ENCODE measurements at regions not wholly inside any gene's neighbourhood (a gene's known extent, or its start where the extent isn't known, plus 50 kb on each side); places are given as distances from the start of the nearest gene placed in this dataset.

DNA sequence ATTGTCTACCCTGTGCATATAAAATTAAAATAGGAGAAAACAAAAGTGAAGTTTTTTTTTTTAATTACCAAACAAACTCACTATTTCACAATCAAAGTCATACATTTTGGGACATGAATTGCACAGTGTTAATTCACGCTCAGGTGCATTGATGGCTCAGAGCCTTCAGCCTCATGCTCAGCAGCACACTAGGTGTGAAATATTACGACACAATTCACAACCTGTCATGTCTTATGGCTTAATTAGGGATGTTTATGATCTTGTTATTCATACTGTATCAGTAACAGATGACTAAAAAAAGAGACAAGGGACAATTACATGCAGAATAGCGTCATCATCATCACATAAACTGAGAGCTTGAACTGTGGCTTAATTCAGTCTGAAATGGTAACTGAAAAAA is 2005.5 kb upstream of the PCDH20 start (continued):
- TF ChIP-seq, protein P1, sequence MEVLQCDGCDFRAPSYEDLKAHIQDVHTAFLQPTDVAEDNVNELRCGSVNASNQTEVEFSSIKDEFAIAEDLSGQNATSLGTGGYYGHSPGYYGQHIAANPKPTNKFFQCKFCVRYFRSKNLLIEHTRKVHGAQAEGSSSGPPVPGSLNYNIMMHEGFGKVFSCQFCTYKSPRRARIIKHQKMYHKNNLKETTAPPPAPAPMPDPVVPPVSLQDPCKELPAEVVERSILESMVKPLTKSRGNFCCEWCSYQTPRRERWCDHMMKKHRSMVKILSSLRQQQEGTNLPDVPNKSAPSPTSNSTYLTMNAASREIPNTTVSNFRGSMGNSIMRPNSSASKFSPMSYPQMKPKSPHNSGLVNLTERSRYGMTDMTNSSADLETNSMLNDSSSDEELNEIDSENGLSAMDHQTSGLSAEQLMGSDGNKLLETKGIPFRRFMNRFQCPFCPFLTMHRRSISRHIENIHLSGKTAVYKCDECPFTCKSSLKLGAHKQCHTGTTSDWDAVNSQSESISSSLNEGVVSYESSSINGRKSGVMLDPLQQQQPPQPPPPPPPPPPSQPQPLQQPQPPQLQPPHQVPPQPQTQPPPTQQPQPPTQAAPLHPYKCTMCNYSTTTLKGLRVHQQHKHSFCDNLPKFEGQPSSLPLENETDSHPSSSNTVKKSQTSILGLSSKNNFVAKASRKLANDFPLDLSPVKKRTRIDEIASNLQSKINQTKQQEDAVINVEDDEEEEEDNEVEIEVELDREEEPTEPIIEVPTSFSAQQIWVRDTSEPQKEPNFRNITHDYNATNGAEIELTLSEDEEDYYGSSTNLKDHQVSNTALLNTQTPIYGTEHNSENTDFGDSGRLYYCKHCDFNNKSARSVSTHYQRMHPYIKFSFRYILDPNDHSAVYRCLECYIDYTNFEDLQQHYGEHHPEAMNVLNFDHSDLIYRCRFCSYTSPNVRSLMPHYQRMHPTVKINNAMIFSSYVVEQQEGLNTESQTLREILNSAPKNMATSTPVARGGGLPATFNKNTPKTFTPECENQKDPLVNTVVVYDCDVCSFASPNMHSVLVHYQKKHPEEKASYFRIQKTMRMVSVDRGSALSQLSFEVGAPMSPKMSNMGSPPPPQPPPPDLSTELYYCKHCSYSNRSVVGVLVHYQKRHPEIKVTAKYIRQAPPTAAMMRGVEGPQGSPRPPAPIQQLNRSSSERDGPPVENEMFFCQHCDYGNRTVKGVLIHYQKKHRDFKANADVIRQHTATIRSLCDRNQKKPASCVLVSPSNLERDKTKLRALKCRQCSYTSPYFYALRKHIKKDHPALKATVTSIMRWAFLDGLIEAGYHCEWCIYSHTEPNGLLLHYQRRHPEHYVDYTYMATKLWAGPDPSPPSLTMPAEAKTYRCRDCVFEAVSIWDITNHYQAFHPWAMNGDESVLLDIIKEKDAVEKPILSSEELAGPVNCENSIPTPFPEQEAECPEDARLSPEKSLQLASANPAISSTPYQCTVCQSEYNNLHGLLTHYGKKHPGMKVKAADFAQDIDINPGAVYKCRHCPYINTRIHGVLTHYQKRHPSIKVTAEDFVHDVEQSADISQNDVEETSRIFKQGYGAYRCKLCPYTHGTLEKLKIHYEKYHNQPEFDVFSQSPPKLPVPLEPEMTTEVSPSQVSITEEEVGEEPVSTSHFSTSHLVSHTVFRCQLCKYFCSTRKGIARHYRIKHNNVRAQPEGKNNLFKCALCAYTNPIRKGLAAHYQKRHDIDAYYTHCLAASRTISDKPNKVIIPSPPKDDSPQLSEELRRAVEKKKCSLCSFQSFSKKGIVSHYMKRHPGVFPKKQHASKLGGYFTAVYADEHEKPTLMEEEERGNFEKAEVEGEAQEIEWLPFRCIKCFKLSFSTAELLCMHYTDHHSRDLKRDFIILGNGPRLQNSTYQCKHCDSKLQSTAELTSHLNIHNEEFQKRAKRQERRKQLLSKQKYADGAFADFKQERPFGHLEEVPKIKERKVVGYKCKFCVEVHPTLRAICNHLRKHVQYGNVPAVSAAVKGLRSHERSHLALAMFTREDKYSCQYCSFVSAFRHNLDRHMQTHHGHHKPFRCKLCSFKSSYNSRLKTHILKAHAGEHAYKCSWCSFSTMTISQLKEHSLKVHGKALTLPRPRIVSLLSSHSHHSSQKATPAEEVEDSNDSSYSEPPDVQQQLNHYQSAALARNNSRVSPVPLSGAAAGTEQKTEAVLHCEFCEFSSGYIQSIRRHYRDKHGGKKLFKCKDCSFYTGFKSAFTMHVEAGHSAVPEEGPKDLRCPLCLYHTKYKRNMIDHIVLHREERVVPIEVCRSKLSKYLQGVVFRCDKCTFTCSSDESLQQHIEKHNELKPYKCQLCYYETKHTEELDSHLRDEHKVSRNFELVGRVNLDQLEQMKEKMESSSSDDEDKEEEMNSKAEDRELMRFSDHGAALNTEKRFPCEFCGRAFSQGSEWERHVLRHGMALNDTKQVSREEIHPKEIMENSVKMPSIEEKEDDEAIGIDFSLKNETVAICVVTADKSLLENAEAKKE (CRISPR knock-in tag; IDR thresholded peaks at IDR 0.05) = no peak
- TF ChIP-seq ZNF114 (CRISPR knock-in tag; IDR thresholded peaks at IDR 0.05) = no peak
- TF ChIP-seq EZH2phosphoT487 (IDR thresholded peaks at IDR 0.05; ENCODE audit: unreplicated experiment) = no peak
- TF ChIP-seq NANOG (IDR thresholded peaks at IDR 0.05; ENCODE audit: borderline replicate concordance) = no peak
- no peak for TF ChIP-seq EZH2 (IDR thresholded peaks at IDR 0.05; ENCODE audit: low read depth, unreplicated experiment)
- TF ChIP-seq POLR2AphosphoS5 (IDR thresholded peaks at IDR 0.05; ENCODE audit: low read depth) = no peak
- TF ChIP-seq, protein P2, sequence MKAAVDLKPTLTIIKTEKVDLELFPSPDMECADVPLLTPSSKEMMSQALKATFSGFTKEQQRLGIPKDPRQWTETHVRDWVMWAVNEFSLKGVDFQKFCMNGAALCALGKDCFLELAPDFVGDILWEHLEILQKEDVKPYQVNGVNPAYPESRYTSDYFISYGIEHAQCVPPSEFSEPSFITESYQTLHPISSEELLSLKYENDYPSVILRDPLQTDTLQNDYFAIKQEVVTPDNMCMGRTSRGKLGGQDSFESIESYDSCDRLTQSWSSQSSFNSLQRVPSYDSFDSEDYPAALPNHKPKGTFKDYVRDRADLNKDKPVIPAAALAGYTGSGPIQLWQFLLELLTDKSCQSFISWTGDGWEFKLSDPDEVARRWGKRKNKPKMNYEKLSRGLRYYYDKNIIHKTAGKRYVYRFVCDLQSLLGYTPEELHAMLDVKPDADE (IDR thresholded peaks at IDR 0.05) = no peak
- TF ChIP-seq JUNB (IDR thresholded peaks at IDR 0.05; ENCODE audit: unreplicated experiment) = no peak
- TF ChIP-seq ZNF331 (CRISPR knock-in tag; IDR thresholded peaks at IDR 0.05; ENCODE audit: low read depth) = no peak
- TF ChIP-seq, protein P3, sequence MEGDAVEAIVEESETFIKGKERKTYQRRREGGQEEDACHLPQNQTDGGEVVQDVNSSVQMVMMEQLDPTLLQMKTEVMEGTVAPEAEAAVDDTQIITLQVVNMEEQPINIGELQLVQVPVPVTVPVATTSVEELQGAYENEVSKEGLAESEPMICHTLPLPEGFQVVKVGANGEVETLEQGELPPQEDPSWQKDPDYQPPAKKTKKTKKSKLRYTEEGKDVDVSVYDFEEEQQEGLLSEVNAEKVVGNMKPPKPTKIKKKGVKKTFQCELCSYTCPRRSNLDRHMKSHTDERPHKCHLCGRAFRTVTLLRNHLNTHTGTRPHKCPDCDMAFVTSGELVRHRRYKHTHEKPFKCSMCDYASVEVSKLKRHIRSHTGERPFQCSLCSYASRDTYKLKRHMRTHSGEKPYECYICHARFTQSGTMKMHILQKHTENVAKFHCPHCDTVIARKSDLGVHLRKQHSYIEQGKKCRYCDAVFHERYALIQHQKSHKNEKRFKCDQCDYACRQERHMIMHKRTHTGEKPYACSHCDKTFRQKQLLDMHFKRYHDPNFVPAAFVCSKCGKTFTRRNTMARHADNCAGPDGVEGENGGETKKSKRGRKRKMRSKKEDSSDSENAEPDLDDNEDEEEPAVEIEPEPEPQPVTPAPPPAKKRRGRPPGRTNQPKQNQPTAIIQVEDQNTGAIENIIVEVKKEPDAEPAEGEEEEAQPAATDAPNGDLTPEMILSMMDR (conservative IDR thresholded peaks at IDR 0.05; ENCODE audit: low read depth in 2 of 2) = no peak
- TF ChIP-seq STAT1 (IDR thresholded peaks at IDR 0.05; ENCODE audit: unreplicated experiment) = no peak

Data from GM23338 (cell line).